ENCODE measurements at regions not wholly inside any gene's neighbourhood (a gene's known extent, or its start where the extent isn't known, plus 50 kb on each side); places are given as distances from the start of the nearest gene placed in this dataset.
A peak's percentile ranks its signal among the peaks of the same experiment; 100 is the strongest.

- H3K27ac ChIP-seq (ENCODE audit: low read depth in 2 of 2, low read length in 2 of 2) = no peak overlapping the region
- no peak overlapping the region for H3K9ac ChIP-seq (ENCODE audit: low read length in 3 of 3)
- no peaks in the 10 kb centered on the region for H3K4me1 ChIP-seq (ENCODE audit: control insufficient read depth in 2 of 3, insufficient read depth in 2 of 3, low read depth in 1 of 3, low read length in 3 of 3)
- TF ChIP-seq, protein P1, sequence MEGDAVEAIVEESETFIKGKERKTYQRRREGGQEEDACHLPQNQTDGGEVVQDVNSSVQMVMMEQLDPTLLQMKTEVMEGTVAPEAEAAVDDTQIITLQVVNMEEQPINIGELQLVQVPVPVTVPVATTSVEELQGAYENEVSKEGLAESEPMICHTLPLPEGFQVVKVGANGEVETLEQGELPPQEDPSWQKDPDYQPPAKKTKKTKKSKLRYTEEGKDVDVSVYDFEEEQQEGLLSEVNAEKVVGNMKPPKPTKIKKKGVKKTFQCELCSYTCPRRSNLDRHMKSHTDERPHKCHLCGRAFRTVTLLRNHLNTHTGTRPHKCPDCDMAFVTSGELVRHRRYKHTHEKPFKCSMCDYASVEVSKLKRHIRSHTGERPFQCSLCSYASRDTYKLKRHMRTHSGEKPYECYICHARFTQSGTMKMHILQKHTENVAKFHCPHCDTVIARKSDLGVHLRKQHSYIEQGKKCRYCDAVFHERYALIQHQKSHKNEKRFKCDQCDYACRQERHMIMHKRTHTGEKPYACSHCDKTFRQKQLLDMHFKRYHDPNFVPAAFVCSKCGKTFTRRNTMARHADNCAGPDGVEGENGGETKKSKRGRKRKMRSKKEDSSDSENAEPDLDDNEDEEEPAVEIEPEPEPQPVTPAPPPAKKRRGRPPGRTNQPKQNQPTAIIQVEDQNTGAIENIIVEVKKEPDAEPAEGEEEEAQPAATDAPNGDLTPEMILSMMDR (IDR thresholded peaks at IDR 0.05; ENCODE audit: borderline replicate concordance, extremely low read depth, insufficient read depth) = no peak
- no peaks in the 10 kb centered on the region for H3K36me3 ChIP-seq (ENCODE audit: control insufficient read depth in 2 of 3, insufficient read depth in 3 of 3, low read length in 3 of 3)
- no peaks in the 10 kb centered on the region for H3K27me3 ChIP-seq (ENCODE audit: control insufficient read depth, insufficient read depth, low read length)
- DNase-seq (no peak), FAIRE-seq (no peak)
- no peak overlapping the region for H3K4me3 ChIP-seq (ENCODE audit: low read length in 3 of 3)
- H3K9me3 ChIP-seq (ENCODE audit: control insufficient read depth in 2 of 3, insufficient read depth in 1 of 3, low read length in 3 of 3) = no peaks in the 10 kb centered on the region
- intact Hi-C loops (cut with DNase I) = no loop called here
Measured at GRCh38 chr12:75822416-75822815, 209.2 kb downstream of the PHLDA1 start.

DNA sequence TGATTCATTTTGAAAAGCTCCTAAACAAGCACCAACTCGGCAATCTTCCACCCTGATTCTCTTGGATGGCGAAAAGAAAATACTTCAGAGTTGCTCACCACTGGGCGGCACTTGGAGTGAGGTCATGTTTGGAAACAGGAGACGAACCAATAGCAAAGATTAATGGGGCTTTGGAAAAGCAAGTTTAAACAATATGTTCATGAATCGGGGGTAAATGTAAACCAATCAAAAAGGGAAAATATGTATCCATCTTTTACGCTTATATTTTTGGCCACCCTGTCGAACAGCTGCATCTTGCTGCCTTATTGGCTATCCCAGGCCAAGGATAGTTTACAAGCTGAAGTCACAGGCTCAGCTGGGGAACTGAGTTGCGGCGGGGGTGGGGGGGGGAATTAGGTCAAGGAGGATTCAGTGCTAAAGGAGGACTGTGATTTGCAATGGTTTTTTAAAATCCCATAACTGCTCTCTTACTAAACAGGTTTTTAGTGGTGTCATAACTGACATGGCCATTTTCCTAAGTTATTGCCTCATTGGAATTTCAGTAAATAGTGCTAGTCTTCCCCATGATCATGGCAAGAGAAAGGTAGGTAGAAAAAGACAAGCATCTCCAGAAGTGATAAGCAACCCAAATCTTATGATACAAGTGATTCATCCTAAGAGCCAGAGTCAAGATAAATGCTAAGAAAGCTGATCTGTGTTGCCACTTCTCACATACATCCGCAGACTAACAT is 210.6 kb downstream of the PHLDA1 start:
- TF ChIP-seq, protein P1 (IDR thresholded peaks at IDR 0.05; ENCODE audit: borderline replicate concordance, extremely low read depth, insufficient read depth) = no peak
- H3K4me3 ChIP-seq (ENCODE audit: low read length in 3 of 3) = no peak overlapping the region
- intact Hi-C loops (cut with DNase I) = no loop called here
- no peaks in the 10 kb centered on the region for H3K4me1 ChIP-seq (ENCODE audit: control insufficient read depth in 2 of 3, insufficient read depth in 2 of 3, low read depth in 1 of 3, low read length in 3 of 3)
- DNase-seq (peak in 1 of 5 donors; percentile 12), FAIRE-seq (no peak)
- H3K9me3 ChIP-seq (ENCODE audit: control insufficient read depth in 2 of 3, insufficient read depth in 1 of 3, low read length in 3 of 3) = no peaks in the 10 kb centered on the region
- no peaks in the 10 kb centered on the region for H3K27me3 ChIP-seq (ENCODE audit: control insufficient read depth, insufficient read depth, low read length)
- H3K9ac ChIP-seq (ENCODE audit: low read length in 3 of 3) = no peak overlapping the region
- H3K27ac ChIP-seq (ENCODE audit: low read depth in 2 of 2, low read length in 2 of 2) = no peak overlapping the region
- no peaks in the 10 kb centered on the region for H3K36me3 ChIP-seq (ENCODE audit: control insufficient read depth in 2 of 3, insufficient read depth in 3 of 3, low read length in 3 of 3)

GRCh38 chr12:75820071-75820470 is 211.5 kb downstream of the PHLDA1 start:
- FAIRE-seq (no peak), DNase-seq (no peak)
- no peak overlapping the region for H3K4me3 ChIP-seq (ENCODE audit: low read length in 3 of 3)
- H3K9ac ChIP-seq (ENCODE audit: low read length in 3 of 3) = no peak overlapping the region
- intact Hi-C loops (cut with DNase I) = no loop called here
- H3K4me1 ChIP-seq (ENCODE audit: control insufficient read depth in 2 of 3, insufficient read depth in 2 of 3, low read depth in 1 of 3, low read length in 3 of 3) = peaks cover 0 to 2% (median 0%) of the 10 kb centered on the region in 3 donors
- TF ChIP-seq, protein P1 (IDR thresholded peaks at IDR 0.05; ENCODE audit: borderline replicate concordance, extremely low read depth, insufficient read depth) = no peak
- H3K27me3 ChIP-seq (ENCODE audit: control insufficient read depth, insufficient read depth, low read length) = no peaks in the 10 kb centered on the region
- H3K27ac ChIP-seq (ENCODE audit: low read depth in 2 of 2, low read length in 2 of 2) = no peak overlapping the region
- H3K36me3 ChIP-seq (ENCODE audit: control insufficient read depth in 2 of 3, insufficient read depth in 3 of 3, low read length in 3 of 3) = no peaks in the 10 kb centered on the region
- no peaks in the 10 kb centered on the region for H3K9me3 ChIP-seq (ENCODE audit: control insufficient read depth in 2 of 3, insufficient read depth in 1 of 3, low read length in 3 of 3)

All from kidney (tissue), 13 donors.